GM12878 (cell line): ENCODE measurements at regions not wholly inside any gene's neighbourhood (a gene's known extent, or its start where the extent isn't known, plus 50 kb on each side); places are given as distances from the start of the nearest gene placed in this dataset.

ENCODE experiments used
- ATAC-seq: fragments of 200-7000 bp; cut with Tn5 transposase; 3 replicates; pipeline ENCODE4 v1.9.1; 2020; ENCODE audit warnings: mild to moderate bottlenecking, moderate library complexity
- BruUV-seq: library from RNA; stranded (reverse); fragments of 400-500 nt; replicated peaks from 2 replicates; lab custom pipeline; 2021; lab: Mats Ljungman, UMichigan
- CTCF ChIA-PET: fragments of 300-600 bp; sonication (Branson Sonifier 250); formaldehyde crosslinking; extraction: SDS; loops from one replicate; lab custom pipeline; 2021; ENCODE audit warnings: inconsistent platforms; lab: Yijun Ruan, JAX
- POLR2A ChIA-PET: fragments of 350-600 bp; formaldehyde crosslinking; extraction: SDS; loops from one replicate; lab custom pipeline; 2021; ENCODE audit warnings: inconsistent platforms; lab: Charles Lee
- RAD21 ChIA-PET: fragments of 300-600 bp; sonication (Branson Sonifier 250); formaldehyde crosslinking; loops from one replicate; lab custom pipeline; 2023; ENCODE audit warnings: antibody characterized with exemption; ENCODE audit not compliant: unreplicated experiment; lab: Charles Lee
- SMC1A ChIA-PET: fragments of 300-600 bp; sonication (Branson Sonifier 250); formaldehyde crosslinking; loops from one replicate; lab custom pipeline; 2023; ENCODE audit not compliant: unreplicated experiment, uncharacterized antibody; lab: Charles Lee
- DNase-seq: peaks from one replicate; pipeline ENCODE4 v3.0.0-alpha.2; 2011; ENCODE audit warnings: low read depth, low spot score
- FAIRE-seq: peaks from 3 replicates; lab custom pipeline; 2011; peaks lifted over from hg19 to GRCh38; lab: Jason Lieb, UNC
- H2AFZ ChIP-seq: 2 replicates; pipeline ENCODE4 v1.6.0; 2011; ENCODE audit warnings: low read depth, low read length, control low read depth; ENCODE audit not compliant: control insufficient read depth
- H3K27ac ChIP-seq: 2 replicates; pipeline ENCODE4 v1.5.1; 2011; ENCODE audit warnings: control low read depth; ENCODE audit not compliant: control insufficient read depth, insufficient read depth
- H3K27me3 ChIP-seq, 2 experiments: replicated peaks in 1 of 2; 2 replicates each; pipeline versions ENCODE4 v1.6.0 to v1.6.1; 2011; ENCODE audit warnings: low read length in 1 of 2; ENCODE audit not compliant: control insufficient read depth in 2 of 2, insufficient read depth in 2 of 2
- H3K36me3 ChIP-seq, 2 experiments: 2 replicates each; pipeline ENCODE4 v1.5.1; 2011; ENCODE audit warnings: low read length in 1 of 2; ENCODE audit not compliant: control insufficient read depth in 2 of 2, insufficient read depth in 2 of 2
- H3K4me1 ChIP-seq: 2 replicates; pipeline ENCODE4 v1.6.1; 2011; ENCODE audit warnings: mild to moderate bottlenecking, low read length, moderate library complexity, mixed read lengths; ENCODE audit not compliant: control insufficient read depth, insufficient read depth
- H3K4me2 ChIP-seq: 2 replicates; pipeline ENCODE4 v1.6.0; 2011; ENCODE audit warnings: control low read depth; ENCODE audit not compliant: control insufficient read depth, insufficient read depth
- H3K4me3 ChIP-seq: fragments of 200-600 bp; sonication (generic); 2 replicates; pipeline ENCODE4 v1.5.1; 2016
- H3K79me2 ChIP-seq: 2 replicates; pipeline ENCODE4 v1.6.0; 2011; ENCODE audit warnings: low read length; ENCODE audit not compliant: control insufficient read depth, insufficient read depth
- H3K9ac ChIP-seq: 2 replicates; pipeline ENCODE4 v1.8.0; 2011; ENCODE audit warnings: low read length, control low read depth, mixed read lengths; ENCODE audit not compliant: control insufficient read depth, insufficient read depth
- H3K9me3 ChIP-seq: replicated peaks from 3 replicates; pipeline ENCODE4 v1.5.1; 2011; ENCODE audit warnings: mild to moderate bottlenecking, low read length; ENCODE audit not compliant: control insufficient read depth, insufficient read depth
- H4K20me1 ChIP-seq: 2 replicates; pipeline ENCODE4 v1.6.0; 2011; ENCODE audit not compliant: control insufficient read depth, insufficient read depth
- ASH2L ChIP-seq: fragments of 300-600, 200-600 bp; sonication (generic); IDR thresholded peaks from 2 replicates; pipeline ENCODE4 v1.6.1; 2017; ENCODE audit warnings: low read depth, mild to moderate bottlenecking, borderline replicate concordance
- BCL11A ChIP-seq: IDR thresholded peaks from 2 replicates; pipeline ENCODE4 v1.6.1; 2011; ENCODE audit warnings: low read depth, low read length
- CEBPB ChIP-seq, 2 experiments: fragments of 150-350 bp in 1 of 2; IDR thresholded peaks; 2 replicates each; pipeline ENCODE4 v1.6.1; 2012 to 2014; ENCODE audit warnings: low read depth in 2 of 2, low read length in 2 of 2, borderline replicate concordance in 1 of 2, inconsistent platforms in 1 of 2
- CEBPZ ChIP-seq: fragments of 150-350 bp; IDR thresholded peaks from 2 replicates; pipeline ENCODE4 v1.6.1; 2016; ENCODE audit warnings: low read depth, low read length
- FOS ChIP-seq: IDR thresholded peaks from 3 replicates; pipeline ENCODE4 v1.6.1; 2011; ENCODE audit warnings: borderline replicate concordance; ENCODE audit not compliant: insufficient read length; ENCODE audit errors: extremely low read depth
- MTA2 ChIP-seq: fragments of 450-650 bp; IDR thresholded peaks from 2 replicates; pipeline ENCODE4 v1.6.1; 2016; ENCODE audit warnings: low read depth, mild to moderate bottlenecking, moderate library complexity
- MYC ChIP-seq: IDR thresholded peaks from 2 replicates; pipeline ENCODE4 v1.6.1; 2011; ENCODE audit warnings: mild to moderate bottlenecking, low read length, moderate library complexity, inconsistent platforms; ENCODE audit not compliant: insufficient read depth, insufficient replicate concordance, insufficient read length, severe bottlenecking
- PAX5 ChIP-seq: IDR thresholded peaks from 2 replicates; pipeline ENCODE4 v1.6.1; 2011; ENCODE audit warnings: low read depth, low read length, borderline replicate concordance
- RB1 ChIP-seq: fragments of 450-650 bp; formaldehyde crosslinking; IDR thresholded peaks from 2 replicates; pipeline ENCODE4 v1.6.1; 2017; ENCODE audit warnings: mild to moderate bottlenecking, borderline replicate concordance
- RFX5 ChIP-seq: IDR thresholded peaks from 2 replicates; pipeline ENCODE4 v1.6.1; 2011; ENCODE audit warnings: low read depth, low read length, improper control_type of control experiment
- SMAD1 ChIP-seq: fragments of 450-650 bp; IDR thresholded peaks from 2 replicates; pipeline ENCODE4 v1.6.1; 2018; ENCODE audit warnings: mild to moderate bottlenecking, low read depth; ENCODE audit not compliant: partially characterized antibody
- SMC3 ChIP-seq: IDR thresholded peaks from 2 replicates; pipeline ENCODE4 v1.6.1; 2011; ENCODE audit warnings: low read length, improper control_type of control experiment, borderline replicate concordance
- TBL1XR1 ChIP-seq: IDR thresholded peaks from 2 replicates; pipeline ENCODE4 v1.6.1; 2012; ENCODE audit warnings: low read depth, low read length, improper control_type of control experiment
- ZZZ3 ChIP-seq: IDR thresholded peaks from 2 replicates; pipeline ENCODE4 v1.6.1; 2011; ENCODE audit warnings: low read depth; ENCODE audit not compliant: control insufficient read depth, insufficient read length
- WGBS: methylation state at CpG from one replicate; pipeline ENCODE4 v1.1.6; 2016; ENCODE audit warnings: low lambda C conversion rate; ENCODE audit not compliant: insufficient replicate concordance, insufficient coverage; ENCODE audit errors: missing lambda C conversion rate; 5-methylcytosine and 5-hydroxymethylcytosine counted together
- in situ Hi-C: fragments of 300-500 bp; cut with MboI; formaldehyde crosslinking; loops from 9 replicates; pipeline ENCODE4 v1.14.3; 2018; ENCODE audit warnings: mixed read lengths
- intact Hi-C: fragments of 100-400 bp; cut with micrococcal nuclease; formaldehyde crosslinking; loops from one replicate; pipeline ENCODE4 v1.14.2; 2022; ENCODE audit not compliant: unreplicated experiment
- TF ChIP-seq, protein P1 (sequence below): fragments of 450-650 bp; IDR thresholded peaks from 2 replicates; pipeline ENCODE4 v1.6.1; 2017; ENCODE audit warnings: mild to moderate bottlenecking
- TF ChIP-seq, protein P2 (sequence below): IDR thresholded peaks from 2 replicates; pipeline ENCODE4 v1.6.1; 2011; ENCODE audit warnings: borderline replicate concordance, low read depth, mild to moderate bottlenecking, moderate library complexity, low read length; ENCODE audit not compliant: insufficient read depth, poor library complexity, severe bottlenecking
- TF ChIP-seq, protein P3 (sequence below): IDR thresholded peaks from 2 replicates; pipeline ENCODE4 v1.6.1; 2011; ENCODE audit warnings: mild to moderate bottlenecking, low read depth, low read length, moderate library complexity; ENCODE audit not compliant: insufficient replicate concordance

DNA sequence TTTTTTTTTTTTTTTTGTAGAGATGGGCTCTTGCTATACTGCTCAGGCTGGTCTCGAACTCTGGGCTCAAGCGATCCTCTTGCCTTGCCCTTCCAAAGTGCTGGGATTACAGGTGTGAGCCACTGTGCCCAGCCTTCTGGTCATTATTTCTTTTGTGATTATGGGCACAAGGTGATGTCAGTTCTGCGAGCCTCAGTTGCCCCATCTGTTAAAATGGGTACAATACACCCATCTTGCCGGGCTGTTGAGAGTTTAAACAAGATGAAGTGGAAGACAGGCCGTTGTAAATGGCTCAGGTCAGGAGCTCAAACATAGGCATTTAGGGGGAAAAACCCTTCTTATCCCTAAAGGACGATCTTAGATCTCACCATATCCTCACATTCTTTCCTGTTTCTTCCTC, 53.7 kb upstream of the WNT4 start:
- no peak for TF ChIP-seq TBL1XR1
- TF ChIP-seq, protein P1, sequence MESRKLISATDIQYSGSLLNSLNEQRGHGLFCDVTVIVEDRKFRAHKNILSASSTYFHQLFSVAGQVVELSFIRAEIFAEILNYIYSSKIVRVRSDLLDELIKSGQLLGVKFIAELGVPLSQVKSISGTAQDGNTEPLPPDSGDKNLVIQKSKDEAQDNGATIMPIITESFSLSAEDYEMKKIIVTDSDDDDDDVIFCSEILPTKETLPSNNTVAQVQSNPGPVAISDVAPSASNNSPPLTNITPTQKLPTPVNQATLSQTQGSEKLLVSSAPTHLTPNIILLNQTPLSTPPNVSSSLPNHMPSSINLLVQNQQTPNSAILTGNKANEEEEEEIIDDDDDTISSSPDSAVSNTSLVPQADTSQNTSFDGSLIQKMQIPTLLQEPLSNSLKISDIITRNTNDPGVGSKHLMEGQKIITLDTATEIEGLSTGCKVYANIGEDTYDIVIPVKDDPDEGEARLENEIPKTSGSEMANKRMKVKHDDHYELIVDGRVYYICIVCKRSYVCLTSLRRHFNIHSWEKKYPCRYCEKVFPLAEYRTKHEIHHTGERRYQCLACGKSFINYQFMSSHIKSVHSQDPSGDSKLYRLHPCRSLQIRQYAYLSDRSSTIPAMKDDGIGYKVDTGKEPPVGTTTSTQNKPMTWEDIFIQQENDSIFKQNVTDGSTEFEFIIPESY: no peak
- TF ChIP-seq, protein P2, sequence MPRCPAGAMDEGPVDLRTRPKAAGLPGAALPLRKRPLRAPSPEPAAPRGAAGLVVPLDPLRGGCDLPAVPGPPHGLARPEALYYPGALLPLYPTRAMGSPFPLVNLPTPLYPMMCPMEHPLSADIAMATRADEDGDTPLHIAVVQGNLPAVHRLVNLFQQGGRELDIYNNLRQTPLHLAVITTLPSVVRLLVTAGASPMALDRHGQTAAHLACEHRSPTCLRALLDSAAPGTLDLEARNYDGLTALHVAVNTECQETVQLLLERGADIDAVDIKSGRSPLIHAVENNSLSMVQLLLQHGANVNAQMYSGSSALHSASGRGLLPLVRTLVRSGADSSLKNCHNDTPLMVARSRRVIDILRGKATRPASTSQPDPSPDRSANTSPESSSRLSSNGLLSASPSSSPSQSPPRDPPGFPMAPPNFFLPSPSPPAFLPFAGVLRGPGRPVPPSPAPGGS: no peak
- no peak for TF ChIP-seq CEBPZ
- TF ChIP-seq BCL11A: no peak
- TF ChIP-seq RFX5: no peak
- TF ChIP-seq FOS: no peak
- no peak for TF ChIP-seq CEBPB (IDR thresholded peaks at IDR 0.05; ENCODE audit: borderline replicate concordance in 1 of 2, low read depth in 2 of 2, low read length in 2 of 2)
- no peak for TF ChIP-seq MTA2
- no peak for TF ChIP-seq SMAD1
- no peak for TF ChIP-seq PAX5
- TF ChIP-seq ASH2L: no peak
- no peak for TF ChIP-seq ZZZ3
- TF ChIP-seq, protein P3, sequence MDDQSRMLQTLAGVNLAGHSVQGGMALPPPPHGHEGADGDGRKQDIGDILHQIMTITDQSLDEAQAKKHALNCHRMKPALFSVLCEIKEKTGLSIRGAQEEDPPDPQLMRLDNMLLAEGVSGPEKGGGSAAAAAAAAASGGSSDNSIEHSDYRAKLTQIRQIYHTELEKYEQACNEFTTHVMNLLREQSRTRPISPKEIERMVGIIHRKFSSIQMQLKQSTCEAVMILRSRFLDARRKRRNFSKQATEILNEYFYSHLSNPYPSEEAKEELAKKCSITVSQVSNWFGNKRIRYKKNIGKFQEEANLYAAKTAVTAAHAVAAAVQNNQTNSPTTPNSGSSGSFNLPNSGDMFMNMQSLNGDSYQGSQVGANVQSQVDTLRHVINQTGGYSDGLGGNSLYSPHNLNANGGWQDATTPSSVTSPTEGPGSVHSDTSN: no peak
- no peak for TF ChIP-seq RB1
- TF ChIP-seq MYC: no peak
- TF ChIP-seq SMC3: no peak
- TF ChIP-seq, all 136 proteins: peak for 0
- intact Hi-C loops: no loop called here
- DNase-seq (no peak), FAIRE-seq (no peak), ATAC-seq (no peak)
- Histone ChIP-seq H2AFZ (no peak overlapping the region), H3K4me3 (no peak overlapping the region), H3K36me3 (no peaks in the 10 kb centered on the region), H3K4me1 (no peaks in the 10 kb centered on the region), H3K27ac (no peak overlapping the region), H3K9me3 (no peaks in the 10 kb centered on the region), H3K27me3 (no peaks in the 10 kb centered on the region), H3K79me2 (no peaks in the 10 kb centered on the region), H3K9ac (no peak overlapping the region), H4K20me1 (no peaks in the 10 kb centered on the region), H3K4me2 (no peak overlapping the region)
- BruUV-seq: no TSS peak
- in situ Hi-C loops: no loop called here
- RAD21 ChIA-PET: no interaction called here
- POLR2A ChIA-PET: no interaction called here
- 29% methylated on average over 6 of the region's 6 CpGs for WGBS
- SMC1A ChIA-PET: interaction anchor here (1.6 kb wide), 1 partner anchor 21 kb away, joined by 4 read pairs; no protein-coding TSS in a partner anchor
- CTCF ChIA-PET: no interaction called here
